ENCODE measurements at regions not wholly inside any gene's neighbourhood (a gene's known extent, or its start where the extent isn't known, plus 50 kb on each side); places are given as distances from the start of the nearest gene placed in this dataset.
"Not testable (repeated sequence)": the region's sequence is repeated elsewhere in the genome, so short reads cannot be mapped to it uniquely, and the experiment has no call there.

DNA sequence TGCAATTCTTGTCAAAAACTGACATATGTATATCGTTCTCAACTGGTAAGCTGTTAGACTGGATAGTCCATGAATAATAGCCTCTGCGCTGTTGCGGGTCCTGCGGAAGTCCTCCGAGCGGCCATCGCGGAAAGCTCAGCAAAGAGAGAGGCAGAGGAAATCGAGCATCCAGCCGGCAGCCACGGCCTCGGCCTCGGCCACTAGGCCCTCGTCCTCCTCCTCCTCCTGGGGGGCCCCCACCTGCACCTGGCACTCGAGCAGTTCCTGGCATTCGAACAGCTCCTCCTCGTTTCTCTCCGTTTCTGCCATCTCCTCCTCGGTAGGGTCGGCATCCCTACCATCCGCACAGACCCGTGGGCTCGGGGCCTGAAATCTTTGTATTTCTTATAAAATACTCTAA, 111.2 kb upstream of the CYLC1 start:
- in situ Hi-C loops (cut with HindIII; ENCODE audit: low sequenced_read_pairs); H3K4me3 ChIP-seq (ENCODE audit: low read depth, low read length); DNase-seq (ENCODE audit: low read depth, low spot score): not testable (repeated sequence)

DNA sequence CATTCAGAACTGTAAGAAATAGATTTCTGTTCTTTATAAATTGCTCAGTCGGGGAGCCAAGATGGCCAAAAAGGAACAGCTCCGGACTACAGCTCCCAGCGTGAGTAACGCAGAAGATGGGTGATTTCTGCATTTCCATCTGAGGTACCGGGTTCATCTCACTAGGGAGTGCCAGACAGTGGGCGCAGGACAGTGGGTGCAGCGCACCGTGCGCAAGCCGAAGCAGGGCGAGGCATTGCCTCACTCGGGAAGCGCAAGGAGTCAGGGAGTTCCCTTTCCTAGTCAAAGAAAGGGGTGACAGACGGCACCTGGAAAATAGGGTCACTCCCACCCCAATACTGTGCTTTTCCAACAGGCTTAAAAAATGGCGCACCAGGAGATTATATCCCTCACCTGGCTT, 110.5 kb upstream of the CYLC1 start:
- DNase-seq (ENCODE audit: low read depth, low spot score); in situ Hi-C loops (cut with HindIII; ENCODE audit: low sequenced_read_pairs); H3K4me3 ChIP-seq (ENCODE audit: low read depth, low read length): not testable (repeated sequence)

DNA sequence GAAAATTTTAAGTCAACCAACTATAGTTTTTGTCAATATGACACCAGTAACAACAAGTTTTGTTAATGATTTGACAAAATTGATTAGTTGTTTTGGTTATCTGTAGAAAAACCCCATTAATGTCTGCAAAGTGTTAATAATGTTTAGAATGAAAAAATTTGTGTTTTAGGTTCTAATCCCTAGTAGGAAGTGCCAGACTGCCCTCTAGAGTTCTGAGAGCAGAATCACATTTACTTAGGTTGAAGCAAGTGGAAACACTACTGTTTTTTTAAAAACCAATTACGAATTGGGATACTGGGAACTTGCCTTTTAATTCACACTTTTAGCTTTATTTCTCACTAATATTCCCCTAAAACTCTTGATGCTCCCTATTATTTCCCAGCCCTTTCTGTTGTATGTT, 101.1 kb upstream of the CYLC1 start:
- H3K4me3 ChIP-seq (ENCODE audit: low read depth, low read length), result no peak overlapping the region
- TF ChIP-seq, protein P1, sequence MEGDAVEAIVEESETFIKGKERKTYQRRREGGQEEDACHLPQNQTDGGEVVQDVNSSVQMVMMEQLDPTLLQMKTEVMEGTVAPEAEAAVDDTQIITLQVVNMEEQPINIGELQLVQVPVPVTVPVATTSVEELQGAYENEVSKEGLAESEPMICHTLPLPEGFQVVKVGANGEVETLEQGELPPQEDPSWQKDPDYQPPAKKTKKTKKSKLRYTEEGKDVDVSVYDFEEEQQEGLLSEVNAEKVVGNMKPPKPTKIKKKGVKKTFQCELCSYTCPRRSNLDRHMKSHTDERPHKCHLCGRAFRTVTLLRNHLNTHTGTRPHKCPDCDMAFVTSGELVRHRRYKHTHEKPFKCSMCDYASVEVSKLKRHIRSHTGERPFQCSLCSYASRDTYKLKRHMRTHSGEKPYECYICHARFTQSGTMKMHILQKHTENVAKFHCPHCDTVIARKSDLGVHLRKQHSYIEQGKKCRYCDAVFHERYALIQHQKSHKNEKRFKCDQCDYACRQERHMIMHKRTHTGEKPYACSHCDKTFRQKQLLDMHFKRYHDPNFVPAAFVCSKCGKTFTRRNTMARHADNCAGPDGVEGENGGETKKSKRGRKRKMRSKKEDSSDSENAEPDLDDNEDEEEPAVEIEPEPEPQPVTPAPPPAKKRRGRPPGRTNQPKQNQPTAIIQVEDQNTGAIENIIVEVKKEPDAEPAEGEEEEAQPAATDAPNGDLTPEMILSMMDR (IDR thresholded peaks at IDR 0.05; ENCODE audit: low read depth, low read length), result peak; percentile 24
- DNase-seq (ENCODE audit: low read depth, low spot score), result no peak
- in situ Hi-C loops (cut with HindIII; ENCODE audit: low sequenced_read_pairs), result no loop called here

DNA sequence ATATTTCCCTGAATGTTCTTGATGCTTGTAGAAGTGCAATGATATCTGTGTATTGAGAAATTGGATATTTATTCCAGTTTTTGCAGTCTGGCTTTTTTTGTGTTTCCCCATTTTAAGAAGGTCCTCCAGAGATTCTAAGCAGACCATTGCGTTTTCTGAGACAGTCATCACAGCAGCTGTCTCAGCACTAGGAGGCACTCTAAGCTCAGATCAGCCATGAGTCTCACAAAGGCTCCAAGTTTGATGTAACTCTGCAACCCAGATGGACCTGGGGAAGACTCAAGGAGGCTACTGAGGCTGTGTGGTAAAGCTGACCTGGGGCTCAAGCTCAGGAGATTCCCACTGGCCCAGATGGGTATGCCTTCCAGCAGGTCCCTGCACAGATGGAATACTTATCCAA, 89.3 kb upstream of the CYLC1 start:
- H3K4me3 ChIP-seq (ENCODE audit: low read depth, low read length), result no peak overlapping the region
- TF ChIP-seq, protein P1 (IDR thresholded peaks at IDR 0.05; ENCODE audit: low read depth, low read length), result no peak
- in situ Hi-C loops (cut with HindIII; ENCODE audit: low sequenced_read_pairs), result no loop called here
- no peak for DNase-seq (ENCODE audit: low read depth, low spot score)

Measured in astrocyte of the spinal cord (primary cell).